ENCODE measurements at regions not wholly inside any gene's neighbourhood (a gene's known extent, or its start where the extent isn't known, plus 50 kb on each side); places are given as distances from the start of the nearest gene placed in this dataset.

DNA sequence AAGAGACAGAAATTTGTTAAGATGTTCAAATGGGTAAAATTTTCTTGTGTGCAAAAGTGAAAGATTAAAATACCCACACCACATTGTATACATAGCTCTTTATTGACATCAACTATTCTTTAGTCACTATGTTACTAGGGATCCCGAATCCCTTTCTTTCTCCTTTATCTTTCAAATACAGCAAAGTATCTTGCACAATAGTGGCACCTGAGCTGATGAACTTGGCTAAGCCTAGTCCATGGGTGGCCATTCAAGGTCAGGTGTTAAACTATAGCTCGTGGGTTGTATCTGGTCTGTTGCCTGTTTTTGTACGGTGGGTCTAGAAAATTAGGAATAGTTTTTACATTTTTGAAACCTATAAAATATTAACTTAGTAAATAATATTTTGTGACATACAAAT, 210.9 kb downstream of the SLITRK6 start:
- Histone ChIP-seq H3K9ac (ENCODE audit: low read length) (no peak overlapping the region), H3K9me3 (ENCODE audit: control extremely low read depth in 1 of 3, control insufficient read depth in 2 of 3, insufficient read depth in 1 of 3, low read length in 2 of 3) (peaks cover 0 to 13% (median 0%) of the 10 kb centered on the region in 3 donors), H2AFZ (ENCODE audit: insufficient read depth, low read depth, low read length, poor library complexity, severe bottlenecking) (no peak overlapping the region), H3K4me1 (ENCODE audit: control insufficient read depth in 2 of 2, insufficient read depth in 2 of 2, low read length in 2 of 2) (no peaks in the 10 kb centered on the region), H3K27ac (ENCODE audit: low read length in 2 of 2) (no peak overlapping the region), H3K4me2 (replicated peaks; ENCODE audit: low read depth, low read length, poor library complexity, severe bottlenecking) (no peak overlapping the region), H3K36me3 (replicated peaks in 1 of 2; ENCODE audit: control extremely low read depth in 1 of 2, control insufficient read depth in 1 of 2, extremely low read depth in 1 of 2, insufficient read depth in 2 of 2, low read length in 1 of 2) (no peaks in the 10 kb centered on the region), H3K79me2 (ENCODE audit: control insufficient read depth, insufficient read depth, low read length) (no peaks in the 10 kb centered on the region), H3K4me3 (ENCODE audit: control extremely low read depth in 1 of 5, extremely low read depth in 1 of 5, insufficient read depth in 1 of 5, low read depth in 2 of 5, low read length in 4 of 5) (no peak overlapping the region), H3K27me3 (replicated peaks in 1 of 4; ENCODE audit: control extremely low read depth in 1 of 4, control insufficient read depth in 3 of 4, insufficient read depth in 4 of 4, low read length in 3 of 4) (no peaks in the 10 kb centered on the region), H4K20me1 (ENCODE audit: control insufficient read depth, insufficient read depth, low read length, poor library complexity, severe bottlenecking) (no peaks in the 10 kb centered on the region)
- Mint-ChIP-seq H3K27ac (no peak overlapping the region), H3K9me3 (ENCODE audit: insufficient read depth) (peaks cover 6% of the 10 kb centered on the region), H3K27me3 (no peaks in the 10 kb centered on the region), H3K4me1 (no peaks in the 10 kb centered on the region), H3K4me3 (no peak overlapping the region)
- POLR2A ChIA-PET: no interaction called here
- WGBS (ENCODE audit: insufficient coverage): no CpG with 5 or more reads among the region's 3 CpGs
- intact Hi-C loops (cut with micrococcal nuclease): no loop called here
- CTCF ChIA-PET: no interaction called here
- ATAC-seq (ENCODE audit: low read depth) (no peak), DNase-seq (no peak)
- no peak for TF ChIP-seq EZH2 (IDR thresholded peaks at IDR 0.05; ENCODE audit: borderline replicate concordance, insufficient read depth, low read depth, low read length, poor library complexity, severe bottlenecking)
- TF ChIP-seq, protein P1, sequence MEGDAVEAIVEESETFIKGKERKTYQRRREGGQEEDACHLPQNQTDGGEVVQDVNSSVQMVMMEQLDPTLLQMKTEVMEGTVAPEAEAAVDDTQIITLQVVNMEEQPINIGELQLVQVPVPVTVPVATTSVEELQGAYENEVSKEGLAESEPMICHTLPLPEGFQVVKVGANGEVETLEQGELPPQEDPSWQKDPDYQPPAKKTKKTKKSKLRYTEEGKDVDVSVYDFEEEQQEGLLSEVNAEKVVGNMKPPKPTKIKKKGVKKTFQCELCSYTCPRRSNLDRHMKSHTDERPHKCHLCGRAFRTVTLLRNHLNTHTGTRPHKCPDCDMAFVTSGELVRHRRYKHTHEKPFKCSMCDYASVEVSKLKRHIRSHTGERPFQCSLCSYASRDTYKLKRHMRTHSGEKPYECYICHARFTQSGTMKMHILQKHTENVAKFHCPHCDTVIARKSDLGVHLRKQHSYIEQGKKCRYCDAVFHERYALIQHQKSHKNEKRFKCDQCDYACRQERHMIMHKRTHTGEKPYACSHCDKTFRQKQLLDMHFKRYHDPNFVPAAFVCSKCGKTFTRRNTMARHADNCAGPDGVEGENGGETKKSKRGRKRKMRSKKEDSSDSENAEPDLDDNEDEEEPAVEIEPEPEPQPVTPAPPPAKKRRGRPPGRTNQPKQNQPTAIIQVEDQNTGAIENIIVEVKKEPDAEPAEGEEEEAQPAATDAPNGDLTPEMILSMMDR (IDR thresholded peaks at IDR 0.05): no peak

DNA sequence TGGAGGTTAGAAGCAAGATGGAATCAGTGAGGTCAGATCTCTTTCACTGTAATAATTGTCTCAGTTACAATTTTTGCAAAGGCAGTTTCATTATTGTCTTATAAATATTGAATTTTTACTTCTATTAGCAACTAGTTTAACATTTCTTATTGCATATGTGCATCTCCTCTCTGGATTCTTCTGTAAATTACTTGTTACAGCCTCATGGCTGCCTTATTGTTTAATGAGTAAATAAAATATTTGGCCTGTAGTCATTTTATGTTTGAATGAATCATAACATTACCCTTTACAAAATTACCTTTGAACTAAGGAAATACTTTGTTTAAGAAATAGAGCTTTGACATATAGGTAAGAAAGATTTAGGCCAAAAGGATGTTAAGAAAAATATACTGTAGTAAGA, 212.4 kb downstream of the SLITRK6 start:
- H3K4me3 Mint-ChIP-seq: no peak overlapping the region
- POLR2A ChIA-PET: no interaction called here

More for the DNA sequence above, 212.4 kb downstream of the SLITRK6 start:
- no peaks in the 10 kb centered on the region for H3K36me3 ChIP-seq (replicated peaks in 1 of 2; ENCODE audit: control extremely low read depth in 1 of 2, control insufficient read depth in 1 of 2, extremely low read depth in 1 of 2, insufficient read depth in 2 of 2, low read length in 1 of 2)
- H2AFZ ChIP-seq (ENCODE audit: insufficient read depth, low read depth, low read length, poor library complexity, severe bottlenecking): no peak overlapping the region
- Mint-ChIP-seq H3K27me3 (no peaks in the 10 kb centered on the region), H3K4me1 (no peaks in the 10 kb centered on the region), H3K27ac (no peak overlapping the region), H3K9me3 (ENCODE audit: insufficient read depth) (peaks cover 3% of the 10 kb centered on the region)
- DNase-seq (no peak), ATAC-seq (ENCODE audit: low read depth) (no peak)
- no peak overlapping the region for H3K9ac ChIP-seq (ENCODE audit: low read length)
- no peak overlapping the region for H3K4me2 ChIP-seq (replicated peaks; ENCODE audit: low read depth, low read length, poor library complexity, severe bottlenecking)
- CTCF ChIA-PET: no interaction called here
- no peak overlapping the region for H3K27ac ChIP-seq (ENCODE audit: low read length in 2 of 2)
- peaks cover 0 to 13% (median 0%) of the 10 kb centered on the region in 3 donors for H3K9me3 ChIP-seq (ENCODE audit: control extremely low read depth in 1 of 3, control insufficient read depth in 2 of 3, insufficient read depth in 1 of 3, low read length in 2 of 3)
- no peak overlapping the region for H3K4me3 ChIP-seq (ENCODE audit: control extremely low read depth in 1 of 5, extremely low read depth in 1 of 5, insufficient read depth in 1 of 5, low read depth in 2 of 5, low read length in 4 of 5)
- intact Hi-C loops (cut with micrococcal nuclease): no loop called here
- H3K4me1 ChIP-seq (ENCODE audit: control insufficient read depth in 2 of 2, insufficient read depth in 2 of 2, low read length in 2 of 2): no peaks in the 10 kb centered on the region
- no peaks in the 10 kb centered on the region for H3K27me3 ChIP-seq (replicated peaks in 1 of 4; ENCODE audit: control extremely low read depth in 1 of 4, control insufficient read depth in 3 of 4, insufficient read depth in 4 of 4, low read length in 3 of 4)
- H4K20me1 ChIP-seq (ENCODE audit: control insufficient read depth, insufficient read depth, low read length, poor library complexity, severe bottlenecking): no peaks in the 10 kb centered on the region
- no peaks in the 10 kb centered on the region for H3K79me2 ChIP-seq (ENCODE audit: control insufficient read depth, insufficient read depth, low read length)
- TF ChIP-seq EZH2 (IDR thresholded peaks at IDR 0.05; ENCODE audit: borderline replicate concordance, insufficient read depth, low read depth, low read length, poor library complexity, severe bottlenecking): no peak
- TF ChIP-seq, protein P1 (IDR thresholded peaks at IDR 0.05): no peak

All from B cell (primary cell).